GM19372 (cell line): ENCODE measurements at regions not wholly inside any gene's neighbourhood (a gene's known extent, or its start where the extent isn't known, plus 50 kb on each side); places are given as distances from the start of the nearest gene placed in this dataset.
"Not testable (repeated sequence)": the region's sequence is repeated elsewhere in the genome, so short reads cannot be mapped to it uniquely, and the experiment has no call there.

Experiments
- ATAC-seq: cut with Tn5 transposase; IDR thresholded peaks from one replicate; pipeline ENCODE4 v1.9.1; 2021; ENCODE audit warnings: mild to moderate bottlenecking, low read depth, moderate library complexity; ENCODE audit not compliant: unreplicated experiment

GRCh38 chr10:47711428-47711827, 52.0 kb downstream of the SYT15B start:
- ATAC-seq: not testable (repeated sequence)

DNA sequence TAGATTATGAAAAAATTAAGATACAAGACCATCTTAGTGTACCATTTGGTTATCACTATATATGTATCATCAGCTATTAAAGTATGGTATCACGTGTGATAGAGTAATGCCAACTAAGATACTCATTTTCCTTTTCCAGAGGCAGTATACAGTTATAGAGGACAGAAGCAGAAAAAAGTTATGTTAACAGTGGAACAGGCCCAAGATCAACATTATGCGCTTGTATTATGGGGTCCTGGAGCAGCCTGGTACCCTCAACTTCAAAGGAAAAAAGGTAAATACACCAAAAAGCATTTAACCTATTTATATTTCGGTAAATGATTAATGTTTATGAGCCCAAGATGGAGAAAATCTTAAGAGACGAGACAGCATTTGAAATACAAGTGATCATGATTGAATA, 52.9 kb downstream of the SYT15B start:
- ATAC-seq: not testable (repeated sequence)

- peak; percentile 94 for ATAC-seq
Observed at GRCh38 chr10:47705698-47706414, 57.5 kb downstream of the SYT15B start.

- not testable (repeated sequence) for ATAC-seq
Observed at GRCh38 chr10:47701285-47701684, 62.1 kb downstream of the SYT15B start.

DNA sequence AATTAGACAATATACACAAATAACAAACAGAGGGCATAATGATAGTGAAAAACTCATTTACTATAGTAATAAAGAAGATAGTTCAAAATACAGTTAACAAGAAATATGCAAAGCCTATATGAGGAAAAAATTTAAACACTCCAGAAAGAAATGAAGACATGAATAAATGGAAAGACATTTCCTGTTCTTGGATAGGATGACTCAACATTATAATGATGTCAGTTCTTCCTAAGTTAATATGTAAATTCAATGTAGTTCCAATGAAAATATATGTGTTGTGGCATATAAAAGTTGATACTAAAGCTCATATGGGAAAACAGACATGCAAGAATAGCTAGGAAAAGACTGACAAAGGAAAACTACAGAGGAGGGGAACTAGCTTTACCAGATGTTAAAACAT, 63.5 kb downstream of the SYT15B start:
- ATAC-seq: not testable (repeated sequence)

DNA sequence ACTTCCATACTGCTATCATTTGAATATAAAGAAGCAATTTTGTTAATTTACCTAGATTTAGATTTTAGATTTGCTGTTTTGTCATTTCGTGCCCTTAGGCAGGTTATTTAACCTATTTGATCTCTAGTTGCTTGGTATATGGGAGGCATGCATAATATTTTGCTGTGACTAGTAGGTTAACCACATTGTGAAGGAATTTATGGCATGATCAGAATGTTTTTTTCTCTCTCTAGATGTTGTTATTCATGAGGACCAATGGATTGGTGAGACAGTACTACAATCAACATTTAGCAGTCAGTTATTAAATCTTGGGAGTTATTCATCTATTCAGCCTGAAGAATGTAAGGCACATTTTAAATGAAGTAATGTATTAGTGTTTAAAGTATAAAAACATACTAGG, 67.2 kb downstream of the SYT15B start:
- ATAC-seq: not testable (repeated sequence)

- ATAC-seq: not testable (repeated sequence)
Observed at GRCh38 chr10:47695149-47695548, 68.2 kb downstream of the SYT15B start.

DNA sequence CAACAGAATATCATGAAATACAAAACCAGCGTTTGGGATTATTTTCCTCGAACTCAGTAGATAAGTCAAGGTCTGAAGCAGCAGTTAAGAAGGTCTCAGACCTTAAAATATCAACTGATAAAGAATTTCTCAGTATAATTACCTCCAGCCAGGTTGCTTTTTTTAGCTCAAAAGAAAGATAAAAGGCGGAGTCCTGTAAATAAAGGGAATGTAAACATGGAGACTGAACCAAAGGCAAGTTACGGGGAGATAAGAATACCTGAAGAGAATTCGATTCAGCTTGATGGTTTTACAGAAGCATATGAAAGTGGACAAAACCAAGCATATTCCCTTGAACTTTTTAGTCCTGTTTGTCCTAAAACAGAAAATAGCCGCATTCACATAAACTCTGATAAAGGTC, 73.1 kb downstream of the SYT15B start:
- ATAC-seq: not testable (repeated sequence)

DNA sequence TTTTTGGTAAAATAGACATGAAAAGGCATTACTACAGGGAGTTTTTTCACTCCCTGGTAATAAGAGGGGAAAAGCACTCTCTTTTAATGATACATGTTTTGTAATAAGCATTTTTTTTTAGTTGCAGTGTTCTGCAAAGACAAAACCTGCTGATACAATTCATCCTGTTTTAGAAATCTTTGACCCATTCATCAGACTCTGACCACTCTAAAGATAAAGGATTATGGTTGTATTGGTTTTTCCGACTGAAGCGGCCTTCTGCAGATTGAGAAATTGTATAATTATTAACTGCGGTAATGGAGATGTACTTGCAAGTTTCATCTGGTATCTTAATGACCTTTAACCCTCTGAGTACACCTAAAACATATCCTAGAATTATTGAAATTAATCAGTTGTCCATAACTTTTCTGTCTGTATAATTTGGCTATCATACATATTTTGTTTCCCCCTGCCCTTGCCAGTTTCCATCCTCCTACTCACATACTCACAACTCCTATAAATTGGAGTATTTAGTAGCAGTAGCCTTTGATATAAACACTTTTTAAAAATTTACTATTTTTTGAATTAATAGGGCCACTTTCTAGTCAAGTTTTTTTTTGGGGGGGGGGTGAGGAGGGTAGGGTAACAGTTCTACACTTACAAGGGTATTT, 79.4 kb downstream of the SYT15B start:
- ATAC-seq: not testable (repeated sequence)

DNA sequence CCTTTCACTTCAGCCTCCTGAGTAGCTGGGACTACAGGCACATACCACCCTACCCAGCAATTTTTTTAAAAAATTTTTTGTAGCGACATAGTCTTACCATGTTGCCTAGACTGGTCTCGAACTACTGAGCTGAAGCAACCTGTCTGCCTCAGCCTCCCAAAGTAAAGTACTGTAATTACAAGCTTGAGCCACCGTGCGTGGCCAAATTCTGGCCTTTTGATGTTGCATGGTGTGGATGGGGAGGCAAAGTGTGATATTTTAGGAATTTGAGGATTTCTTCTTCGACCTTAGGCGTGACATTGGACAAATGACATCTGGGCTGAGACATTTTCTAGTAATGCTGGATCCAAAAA, 81.8 kb downstream of the SYT15B start:
- not testable (repeated sequence) for ATAC-seq

DNA sequence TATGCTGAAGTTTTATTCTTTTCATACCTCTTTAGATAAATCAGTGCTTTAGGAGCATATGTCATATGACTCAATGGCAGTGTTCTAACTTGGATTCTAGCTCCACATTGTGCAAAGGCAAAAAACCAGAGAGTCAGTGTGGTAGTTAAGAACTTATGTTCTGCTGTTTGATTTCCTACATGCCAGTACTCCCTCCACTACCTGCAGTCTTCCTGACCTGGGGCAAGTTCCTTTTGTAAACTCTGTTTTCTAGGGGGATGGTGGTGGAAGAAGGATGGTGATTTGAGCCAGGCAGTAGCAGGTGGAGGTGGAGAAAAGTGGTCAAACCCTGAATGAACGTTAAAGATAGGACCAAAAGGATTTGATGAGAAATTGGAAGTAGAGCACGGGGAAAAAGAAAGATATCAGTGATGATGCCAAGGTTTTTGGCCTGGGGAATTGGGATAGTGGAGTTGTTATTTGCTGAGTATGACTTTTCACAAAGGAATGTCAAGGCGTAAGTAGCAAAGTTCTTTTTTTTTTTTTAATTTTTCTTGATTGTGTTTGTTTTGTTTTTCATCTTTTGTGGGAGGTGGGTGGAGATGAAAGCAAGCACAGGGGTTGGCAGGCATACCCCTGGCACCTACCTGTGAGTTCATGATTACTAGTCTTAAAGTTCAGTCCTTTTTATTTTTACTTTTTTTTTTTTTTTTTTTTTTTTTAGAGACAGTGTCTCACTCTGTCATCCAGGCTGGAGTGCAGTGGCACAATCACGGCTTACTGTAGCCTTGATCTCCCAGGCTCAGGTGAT, 82.3 kb downstream of the SYT15B start:
- ATAC-seq: not testable (repeated sequence)

GRCh38 chr10:47676102-47676501, 87.3 kb downstream of the SYT15B start:
- not testable (repeated sequence) for ATAC-seq

DNA sequence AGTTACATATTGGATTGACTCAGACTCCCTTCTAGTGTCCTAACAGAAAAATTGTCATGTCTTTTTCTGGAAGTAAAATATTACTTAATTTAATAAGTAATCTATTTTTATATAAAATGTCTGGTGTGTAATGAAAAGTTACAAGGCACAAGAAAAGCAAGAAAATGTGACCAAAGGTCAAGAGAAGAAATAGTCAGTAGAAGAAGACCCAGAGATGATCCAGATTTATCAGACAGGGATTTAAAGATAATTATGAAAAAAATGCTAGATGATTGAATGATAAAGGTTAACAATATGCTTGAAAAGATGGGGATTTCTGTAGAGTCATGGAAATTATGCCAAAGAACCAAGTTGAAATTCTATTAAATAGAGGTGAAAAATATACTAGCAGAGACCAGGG, 87.8 kb downstream of the SYT15B start:
- ATAC-seq: not testable (repeated sequence)

GRCh38 chr10:47673128-47673527, 90.3 kb downstream of the SYT15B start:
- ATAC-seq: not testable (repeated sequence)

- ATAC-seq: not testable (repeated sequence)
Observed at GRCh38 chr10:47670857-47671256, 92.5 kb downstream of the SYT15B start.

- not testable (repeated sequence) for ATAC-seq
Observed at GRCh38 chr10:47661955-47662577, 101.3 kb downstream of the SYT15B start.

DNA sequence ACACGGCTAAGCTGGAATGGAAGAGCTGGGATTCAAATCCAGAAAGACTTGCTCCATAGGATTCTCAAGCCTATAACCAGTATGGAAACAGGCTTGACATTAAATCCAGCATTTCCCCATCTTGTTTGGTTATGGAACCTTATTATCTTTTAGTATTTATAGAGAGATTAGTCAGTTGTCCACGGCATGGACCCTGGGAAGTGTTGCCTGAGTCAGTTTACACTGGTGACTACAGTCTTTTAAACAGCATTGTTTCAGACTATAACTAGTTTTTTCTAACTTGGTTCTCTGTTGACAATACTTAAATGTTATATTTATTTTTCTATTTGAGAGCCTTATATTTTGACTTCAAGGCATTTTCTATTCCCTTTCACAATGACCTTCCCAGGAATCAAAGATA, 106.7 kb downstream of the SYT15B start:
- ATAC-seq: not testable (repeated sequence)

- ATAC-seq: not testable (repeated sequence)
Observed at GRCh38 chr10:47654161-47654560, 109.2 kb downstream of the SYT15B start.

GRCh38 chr10:47648594-47648993, 114.8 kb downstream of the SYT15B start:
- ATAC-seq: not testable (repeated sequence)

GRCh38 chr10:47647523-47648101, 115.8 kb downstream of the SYT15B start:
- ATAC-seq: not testable (repeated sequence)
